Activated CD8-positive, alpha-beta memory T cell treated with anti-CD3 and anti-CD28 coated beads, Interleukin-2, amount 10 ng/mL, durations not matched to agents 7 days and 5 days (primary cell): ENCODE measurements at regions not wholly inside any gene's neighbourhood (a gene's known extent, or its start where the extent isn't known, plus 50 kb on each side); places are given as distances from the start of the nearest gene placed in this dataset.

Experiments used
- ATAC-seq: fragments of 150-1000 bp; cut with Tn5 transposase; one replicate; pipeline ENCODE4 v1.10.0; 2021; ENCODE audit warnings: moderate library complexity
- CTCF ChIA-PET: fragments of 350-600 bp; sonication (Branson Sonifier 250); formaldehyde crosslinking; loops from one replicate; lab custom pipeline; 2021; ENCODE audit warnings: antibody characterized with exemption; lab: Charles Lee
- DNase-seq: peaks from one replicate; pipeline ENCODE4 v3.0.0-alpha.2; 2020
- H3K27ac Mint-ChIP-seq: one replicate; pipeline ENCODE4 v1.8.0; 2021; ENCODE audit warnings: mild to moderate bottlenecking, mixed read lengths
- H3K27me3 Mint-ChIP-seq: one replicate; pipeline ENCODE4 v1.8.0; 2021; ENCODE audit warnings: mixed read lengths
- H3K36me3 Mint-ChIP-seq: one replicate; pipeline ENCODE4 v1.8.0; 2021; ENCODE audit warnings: mild to moderate bottlenecking, mixed read lengths
- H3K4me1 Mint-ChIP-seq: one replicate; pipeline ENCODE4 v1.8.0; 2021; ENCODE audit warnings: mixed read lengths
- H3K4me3 Mint-ChIP-seq: one replicate; pipeline ENCODE4 v1.8.0; 2021; ENCODE audit warnings: mild to moderate bottlenecking, moderate library complexity, mixed read lengths
- H3K9me3 Mint-ChIP-seq: one replicate; pipeline ENCODE4 v1.8.0; 2022; ENCODE audit warnings: low read depth, mixed read lengths

DNA sequence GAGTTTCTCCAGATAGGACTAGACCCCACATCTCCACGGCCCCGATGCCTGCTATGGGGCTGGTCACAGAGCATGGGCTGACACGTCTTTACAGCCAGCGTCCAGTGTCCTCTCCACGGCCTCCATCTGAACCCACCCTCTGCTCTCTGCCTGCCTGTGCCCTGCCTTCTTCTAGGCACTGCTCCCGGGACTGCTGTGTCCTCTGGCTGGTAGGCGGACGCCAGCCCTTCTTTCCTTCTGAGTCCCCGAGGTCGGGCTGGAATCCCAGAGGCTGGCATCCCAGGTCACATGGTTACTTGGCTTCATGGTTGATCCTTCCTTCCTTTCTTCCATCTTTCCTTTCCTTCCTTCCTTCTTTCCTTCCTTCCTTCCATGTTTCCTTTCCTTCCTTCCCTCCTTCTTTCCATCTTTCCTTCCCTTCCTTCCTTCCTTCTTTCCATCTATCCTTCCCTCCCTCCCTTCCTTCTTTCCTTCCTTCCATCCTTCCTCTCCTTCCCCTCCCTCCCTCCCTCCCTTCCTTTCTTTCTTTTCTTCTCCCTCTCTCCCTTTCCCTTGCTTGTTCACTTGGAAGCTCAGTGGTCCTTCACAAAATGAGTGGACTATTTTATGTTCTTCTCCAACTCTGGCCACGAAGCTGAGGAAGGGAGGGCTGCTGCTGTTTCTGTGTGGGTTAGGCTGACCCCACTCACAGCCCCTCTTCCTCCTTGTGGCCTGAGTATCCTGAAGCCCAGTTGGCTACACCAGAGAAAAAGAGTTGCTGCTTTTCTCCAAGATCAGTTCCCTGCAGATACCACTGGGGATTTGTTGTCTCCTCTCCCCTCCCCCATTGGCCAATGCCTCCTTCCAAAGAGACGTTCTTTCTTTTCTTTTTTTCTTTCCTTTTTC, 66.8 kb upstream of the NEURL1B start:
- Mint-ChIP-seq H3K27ac (no peak overlapping the region), H3K4me3 (no peak overlapping the region), H3K9me3 (no peaks in the 10 kb centered on the region), H3K27me3 (no peaks in the 10 kb centered on the region), H3K4me1 (no peaks in the 10 kb centered on the region), H3K36me3 (no peaks in the 10 kb centered on the region)
- ATAC-seq (no peak), DNase-seq (no peak)
- CTCF ChIA-PET = no interaction called here

DNA sequence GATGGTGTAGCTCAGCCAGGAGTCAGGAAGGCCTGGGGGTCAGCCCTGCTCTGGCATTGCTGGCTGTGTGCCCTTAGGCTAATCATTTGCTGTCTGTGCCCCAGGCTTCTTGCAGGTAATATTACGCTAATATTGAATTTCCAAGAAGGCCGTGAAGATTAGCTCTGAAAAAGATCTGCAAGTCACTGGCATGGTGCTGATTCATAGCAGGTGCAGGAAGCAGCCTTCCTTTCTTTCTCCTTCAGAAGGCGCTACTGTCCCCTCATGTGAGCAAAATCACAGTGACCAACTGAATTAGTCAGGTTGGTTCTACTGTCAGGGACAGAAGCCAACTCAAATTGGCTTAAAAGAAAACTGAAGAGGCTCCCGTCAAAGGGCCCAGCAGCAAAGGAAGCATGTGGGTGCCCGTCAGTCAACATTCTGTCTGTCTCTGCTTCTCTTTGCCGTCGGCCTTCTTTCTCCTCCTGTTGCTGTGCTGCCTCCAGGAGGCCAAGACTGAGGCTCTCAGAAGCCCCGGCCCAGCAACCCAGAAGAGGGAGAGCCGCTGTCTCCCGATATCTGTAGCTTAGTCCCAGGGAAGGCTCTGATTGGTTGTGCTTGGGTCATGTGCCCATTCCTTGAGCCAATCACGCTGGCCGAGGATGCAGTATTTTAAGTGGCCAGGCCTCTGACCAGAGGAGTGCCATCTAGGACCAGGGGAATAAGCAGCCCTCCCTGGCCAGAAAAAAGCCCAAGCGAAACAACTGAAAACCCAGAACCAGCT, 67.8 kb upstream of the NEURL1B start:
- Mint-ChIP-seq H3K27ac (no peak overlapping the region), H3K9me3 (no peaks in the 10 kb centered on the region), H3K4me1 (no peaks in the 10 kb centered on the region), H3K4me3 (no peak overlapping the region), H3K36me3 (no peaks in the 10 kb centered on the region), H3K27me3 (no peaks in the 10 kb centered on the region)
- DNase-seq (no peak), ATAC-seq (no peak)
- CTCF ChIA-PET = no interaction called here

DNA sequence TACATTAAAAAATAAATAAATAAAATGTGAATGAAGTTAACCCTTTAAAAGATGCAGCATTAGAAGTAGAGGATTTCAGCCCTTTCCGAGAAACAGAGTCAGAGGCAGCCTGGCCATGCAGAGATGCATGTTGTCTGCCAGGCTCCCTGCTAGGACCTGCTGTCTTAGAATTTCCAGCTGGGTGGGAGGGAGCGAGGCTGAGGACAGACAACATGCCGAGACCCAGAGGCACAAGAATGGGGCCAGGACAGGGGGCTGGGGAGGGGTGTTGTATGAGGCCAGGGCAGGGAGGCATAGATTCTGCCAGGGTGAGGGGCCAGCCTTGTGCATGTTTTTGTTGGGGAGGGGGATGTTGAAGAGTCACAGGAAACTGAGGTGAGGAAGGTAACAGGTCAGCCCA, 68.6 kb upstream of the NEURL1B start:
- CTCF ChIA-PET = no interaction called here
- Mint-ChIP-seq H3K9me3 (no peaks in the 10 kb centered on the region), H3K27me3 (no peaks in the 10 kb centered on the region), H3K36me3 (no peaks in the 10 kb centered on the region), H3K4me3 (no peak overlapping the region), H3K4me1 (no peaks in the 10 kb centered on the region), H3K27ac (no peak overlapping the region)
- ATAC-seq (no peak), DNase-seq (no peak)

GRCh38 chr5:172571892-172572291, 69.2 kb upstream of the NEURL1B start:
- no peak overlapping the region for H3K4me3 Mint-ChIP-seq
- ATAC-seq (no peak), DNase-seq (no peak)
- H3K36me3 Mint-ChIP-seq = no peaks in the 10 kb centered on the region
- CTCF ChIA-PET = no interaction called here
- H3K9me3 Mint-ChIP-seq = no peaks in the 10 kb centered on the region
- no peak overlapping the region for H3K27ac Mint-ChIP-seq
- H3K27me3 Mint-ChIP-seq = no peaks in the 10 kb centered on the region
- H3K4me1 Mint-ChIP-seq = no peaks in the 10 kb centered on the region

DNA sequence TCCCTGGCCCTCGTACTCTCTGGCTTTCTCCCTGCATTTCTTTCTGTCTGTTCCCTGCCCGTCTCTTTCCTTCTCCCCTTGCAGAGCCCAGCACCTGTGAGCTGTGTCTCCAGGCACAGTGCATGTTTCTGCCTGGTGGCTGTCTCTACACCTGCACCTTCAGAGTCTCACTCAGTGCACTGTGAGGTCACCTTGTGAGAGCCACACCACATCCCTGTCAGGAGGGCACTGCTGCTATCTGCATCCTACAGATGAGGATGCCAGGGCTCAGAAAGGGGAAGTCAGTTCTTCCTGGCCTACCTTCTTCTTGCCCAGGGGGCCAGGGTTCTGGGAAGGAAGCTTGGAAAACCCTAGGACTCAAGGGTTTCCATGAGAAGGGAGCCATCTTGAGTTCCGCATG, 69.7 kb upstream of the NEURL1B start:
- Mint-ChIP-seq H3K4me1 (no peaks in the 10 kb centered on the region), H3K36me3 (no peaks in the 10 kb centered on the region), H3K9me3 (no peaks in the 10 kb centered on the region), H3K4me3 (no peak overlapping the region), H3K27me3 (no peaks in the 10 kb centered on the region), H3K27ac (no peak overlapping the region)
- CTCF ChIA-PET = no interaction called here
- no peak for ATAC-seq
- DNase-seq = no peak

DNA sequence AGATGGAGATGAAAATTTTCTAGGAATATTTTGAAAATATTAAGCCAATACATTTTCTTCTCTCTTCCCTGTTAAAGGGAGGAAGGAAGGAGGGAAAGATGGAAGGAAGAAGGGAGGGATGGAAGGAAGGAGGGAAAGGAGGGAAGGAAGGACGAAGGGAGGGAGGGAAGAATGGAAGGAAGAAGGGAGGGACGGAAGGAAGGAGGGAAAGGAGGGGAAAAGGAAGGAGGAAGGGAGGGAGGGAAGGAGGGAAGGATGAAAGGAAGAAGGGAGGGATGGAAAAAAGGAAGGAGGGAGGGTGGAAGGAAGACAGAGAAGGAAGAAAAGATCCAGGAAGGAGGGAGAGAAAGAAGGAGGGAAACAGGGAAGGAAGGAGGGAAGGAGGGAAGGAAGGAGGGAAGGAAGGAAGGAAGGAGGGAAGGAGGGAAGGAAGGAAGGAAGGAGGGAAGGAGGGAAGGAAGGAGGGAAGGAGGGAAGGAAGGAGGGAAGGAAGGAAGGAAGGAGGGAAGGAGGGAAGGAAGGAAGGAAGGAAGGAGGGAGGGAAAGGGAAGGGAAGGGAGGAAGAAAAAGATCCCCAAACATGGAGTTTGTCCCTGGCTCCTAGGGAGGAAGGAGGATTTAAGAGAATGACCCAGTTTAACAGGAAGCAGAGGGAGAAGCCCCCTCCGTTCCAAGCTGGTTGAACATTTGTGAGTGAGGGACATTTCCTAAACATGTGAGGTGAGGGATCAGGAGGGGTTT, 70.3 kb upstream of the NEURL1B start:
- no peak overlapping the region for H3K27ac Mint-ChIP-seq
- H3K36me3 Mint-ChIP-seq = no peaks in the 10 kb centered on the region
- H3K4me1 Mint-ChIP-seq = no peaks in the 10 kb centered on the region
- H3K9me3 Mint-ChIP-seq = no peaks in the 10 kb centered on the region
- ATAC-seq (no peak), DNase-seq (no peak)
- no peak overlapping the region for H3K4me3 Mint-ChIP-seq
- CTCF ChIA-PET = no interaction called here
- no peaks in the 10 kb centered on the region for H3K27me3 Mint-ChIP-seq

DNA sequence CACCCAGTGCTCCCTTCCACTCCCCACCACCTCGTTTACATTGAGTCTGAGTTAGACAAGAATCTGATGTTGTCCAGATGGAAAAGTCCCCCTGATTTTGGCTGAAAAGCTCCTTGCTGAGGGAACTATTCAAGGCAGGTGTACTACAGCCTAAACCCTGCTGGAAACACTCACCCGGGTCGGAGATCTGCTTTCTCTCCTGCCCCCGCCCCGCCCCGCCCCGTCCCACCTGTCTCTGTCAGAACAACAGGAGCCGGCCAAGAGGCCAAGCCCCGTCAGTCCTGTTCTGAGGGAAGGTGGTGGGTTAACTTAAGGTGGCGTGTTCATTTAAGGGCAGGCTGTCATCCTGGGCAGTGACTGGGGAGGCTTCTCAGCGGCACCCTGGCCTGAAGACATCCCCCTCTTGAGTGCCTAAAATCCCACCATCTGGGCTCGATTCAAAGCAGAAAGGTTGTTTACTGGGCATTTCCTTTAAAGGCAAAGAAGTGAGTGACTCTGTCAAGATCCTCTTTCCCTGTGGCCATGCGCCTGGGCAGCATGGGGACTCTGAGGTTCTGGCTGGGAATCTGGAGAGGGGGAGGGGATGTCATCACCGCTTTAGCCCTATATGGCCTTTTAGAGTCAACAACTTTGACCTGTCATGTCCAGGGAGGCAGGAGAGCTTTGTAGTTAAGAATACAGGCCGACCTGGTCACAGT, 71.1 kb upstream of the NEURL1B start:
- CTCF ChIA-PET = no interaction called here
- no peak overlapping the region for H3K4me3 Mint-ChIP-seq
- H3K27ac Mint-ChIP-seq = no peak overlapping the region
- ATAC-seq (no peak), DNase-seq (no peak)
- H3K4me1 Mint-ChIP-seq = no peaks in the 10 kb centered on the region
- H3K27me3 Mint-ChIP-seq = no peaks in the 10 kb centered on the region
- H3K36me3 Mint-ChIP-seq = no peaks in the 10 kb centered on the region
- no peaks in the 10 kb centered on the region for H3K9me3 Mint-ChIP-seq

- no peaks in the 10 kb centered on the region for H3K27me3 Mint-ChIP-seq
- H3K36me3 Mint-ChIP-seq = no peaks in the 10 kb centered on the region
- DNase-seq (no peak), ATAC-seq (no peak)
- no peak overlapping the region for H3K4me3 Mint-ChIP-seq
- no peaks in the 10 kb centered on the region for H3K9me3 Mint-ChIP-seq
- CTCF ChIA-PET = no interaction called here
- no peak overlapping the region for H3K27ac Mint-ChIP-seq
- H3K4me1 Mint-ChIP-seq = no peaks in the 10 kb centered on the region
These were observed 72.7 kb upstream of the NEURL1B start for GRCh38 chr5:172568308-172568910.

DNA sequence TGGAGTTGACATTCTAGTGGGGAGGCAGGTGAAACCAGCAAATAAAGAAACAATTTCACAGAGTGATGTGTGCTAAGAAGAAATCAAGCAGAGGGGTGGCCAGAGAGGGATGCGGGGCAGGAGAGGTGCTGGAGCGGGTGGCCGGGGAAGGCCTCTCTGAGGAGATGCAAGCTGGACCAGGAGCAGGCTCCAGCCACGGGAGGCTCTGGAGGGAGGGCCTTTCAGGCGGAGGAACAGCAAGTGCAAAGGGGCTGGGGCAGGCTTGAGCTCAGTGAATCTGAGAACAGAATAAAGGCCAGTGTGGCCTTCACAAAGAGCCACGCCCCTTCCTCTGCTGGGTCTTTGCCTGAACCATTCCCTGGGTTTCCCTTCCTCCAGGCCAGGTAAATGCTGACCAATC, 73.2 kb upstream of the NEURL1B start:
- H3K27ac Mint-ChIP-seq = no peak overlapping the region
- CTCF ChIA-PET = no interaction called here

DNA sequence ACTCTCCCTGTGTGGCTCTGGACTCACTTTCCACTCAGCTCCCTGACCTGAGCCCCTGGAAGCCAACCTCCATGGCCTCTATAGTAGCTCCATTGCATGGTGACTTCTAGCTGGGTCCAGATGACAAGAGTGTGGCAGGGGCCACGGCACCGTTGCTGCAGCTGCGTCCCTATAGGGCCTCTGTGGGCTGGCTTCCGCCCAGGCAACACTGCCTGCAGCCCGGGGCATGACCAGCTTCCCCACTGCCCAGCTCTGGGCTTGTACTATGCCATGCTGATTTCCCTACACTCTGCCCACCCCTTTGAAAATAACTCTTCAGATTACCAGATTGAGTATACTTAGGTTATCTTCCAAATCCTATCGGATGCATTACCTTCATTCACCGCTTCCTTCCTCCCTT, 73.8 kb upstream of the NEURL1B start:
- H3K27ac Mint-ChIP-seq = no peak overlapping the region
- CTCF ChIA-PET = no interaction called here

More for the DNA sequence above, 73.2 kb upstream of the NEURL1B start:
- H3K9me3 Mint-ChIP-seq = no peaks in the 10 kb centered on the region
- H3K4me1 Mint-ChIP-seq = no peaks in the 10 kb centered on the region
- DNase-seq (no peak), ATAC-seq (no peak)
- H3K27me3 Mint-ChIP-seq = no peaks in the 10 kb centered on the region
- H3K4me3 Mint-ChIP-seq = no peak overlapping the region
- no peaks in the 10 kb centered on the region for H3K36me3 Mint-ChIP-seq

GRCh38 chr5:172565931-172566665, 75.0 kb upstream of the NEURL1B start:
- DNase-seq (no peak), ATAC-seq (no peak)
- H3K27me3 Mint-ChIP-seq = peaks cover 3% of the 10 kb centered on the region
- no peaks in the 10 kb centered on the region for H3K4me1 Mint-ChIP-seq
- no peaks in the 10 kb centered on the region for H3K9me3 Mint-ChIP-seq
- H3K4me3 Mint-ChIP-seq = no peak overlapping the region
- CTCF ChIA-PET = no interaction called here
- H3K27ac Mint-ChIP-seq = no peak overlapping the region
- H3K36me3 Mint-ChIP-seq = no peaks in the 10 kb centered on the region

More for the DNA sequence above, 73.8 kb upstream of the NEURL1B start:
- Mint-ChIP-seq H3K36me3 (no peaks in the 10 kb centered on the region), H3K4me1 (no peaks in the 10 kb centered on the region), H3K27me3 (no peaks in the 10 kb centered on the region), H3K4me3 (no peak overlapping the region), H3K9me3 (no peaks in the 10 kb centered on the region)
- no peak for ATAC-seq
- DNase-seq = no peak

DNA sequence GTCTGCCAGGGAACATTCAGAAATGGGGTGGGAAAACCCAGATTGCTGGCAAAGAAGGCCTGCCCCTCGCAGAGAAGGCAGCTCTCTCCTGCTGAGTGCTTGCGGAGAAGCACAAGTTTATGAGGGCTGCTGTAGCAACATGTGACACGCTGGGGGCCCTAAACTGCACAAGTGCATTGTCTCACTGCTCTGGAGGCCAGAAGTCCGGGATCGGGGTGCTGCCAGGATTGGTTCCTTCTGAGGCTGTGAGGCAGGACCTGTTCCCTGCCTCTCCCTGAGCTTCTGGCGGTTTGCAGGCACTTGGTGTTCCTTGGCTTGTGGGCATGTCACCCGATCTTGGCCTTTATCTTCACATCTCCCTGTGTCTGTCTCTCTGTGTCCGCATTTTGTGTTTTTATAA, 75.6 kb upstream of the NEURL1B start:
- CTCF ChIA-PET = no interaction called here
- H3K27me3 Mint-ChIP-seq = peaks cover 4% of the 10 kb centered on the region
- H3K9me3 Mint-ChIP-seq = no peaks in the 10 kb centered on the region

More for the DNA sequence above, 75.6 kb upstream of the NEURL1B start:
- ATAC-seq (no peak), DNase-seq (no peak)
- Mint-ChIP-seq H3K36me3 (no peaks in the 10 kb centered on the region), H3K4me3 (no peak overlapping the region), H3K4me1 (no peaks in the 10 kb centered on the region), H3K27ac (no peak overlapping the region)
